ENCODE measurements at regions not wholly inside any gene's neighbourhood (a gene's known extent, or its start where the extent isn't known, plus 50 kb on each side); places are given as distances from the start of the nearest gene placed in this dataset.

- no TSS peak for BruUV-seq (replicated peaks)
- CTCF ChIA-PET: interaction anchor here (1.2 kb wide), 1 partner anchor 83 kb away, joined by 4 read pairs; no protein-coding TSS in a partner anchor
- Histone ChIP-seq H3K9ac (ENCODE audit: low read length) (no peak overlapping the region), H2AFZ (ENCODE audit: low read depth, low read length, poor library complexity, severe bottlenecking) (no peak overlapping the region), H3K4me3 (replicated peaks in 1 of 2; ENCODE audit: low read depth in 1 of 2, low read length in 2 of 2) (no peak overlapping the region), H3K9me3 (ENCODE audit: control insufficient read depth in 1 of 2, insufficient read depth in 1 of 2, low read depth in 1 of 2, low read length in 2 of 2) (no peaks in the 10 kb centered on the region), H4K20me1 (ENCODE audit: insufficient read depth) (no peaks in the 10 kb centered on the region), H3K79me2 (ENCODE audit: insufficient read depth, low read length) (no peaks in the 10 kb centered on the region), H3K36me3 (ENCODE audit: control insufficient read depth in 1 of 2, insufficient read depth in 2 of 2, low read length in 2 of 2) (no peaks in the 10 kb centered on the region), H3K27me3 (ENCODE audit: insufficient read depth, low read length) (no peaks in the 10 kb centered on the region), H3K9me2 (ENCODE audit: insufficient read depth) (no peaks in the 10 kb centered on the region), H3K27ac (ENCODE audit: low read depth, low read length) (no peak overlapping the region), H3K4me1 (ENCODE audit: control insufficient read depth in 1 of 2, insufficient read depth in 2 of 2, low read length in 2 of 2) (peaks cover 2 to 4% of the 10 kb centered on the region in 2 experiments; a peak in 3 of 4 replicates), H3K4me2 (ENCODE audit: low read length) (no peak overlapping the region)
- no peak for ATAC-seq
- no peak for DNase-seq (ENCODE audit: low read depth, low spot score)
- POLR2A ChIA-PET: no interaction called here
- intact Hi-C loops (cut with micrococcal nuclease): no loop called here
- TF ChIP-seq ZBTB33 (IDR thresholded peaks at IDR 0.05; ENCODE audit: extremely low read depth, insufficient replicate concordance, low read length) (no peak), ZNF274 (IDR thresholded peaks at IDR 0.05; ENCODE audit: low read depth, low read length) (no peak), YY1 (IDR thresholded peaks at IDR 0.05; ENCODE audit: extremely low read depth, insufficient replicate concordance, low read depth, low read length) (no peak), EZH2phosphoT487 (IDR thresholded peaks at IDR 0.05; ENCODE audit: borderline replicate concordance) (no peak), RAD21 (IDR thresholded peaks at IDR 0.05; ENCODE audit: low read depth) (no peak), EZH2 (IDR thresholded peaks at IDR 0.05) (no peak), POLR2A (IDR thresholded peaks at IDR 0.05; ENCODE audit: borderline replicate concordance, extremely low read depth, insufficient read depth, insufficient read length) (no peak), SIN3A (IDR thresholded peaks at IDR 0.05; ENCODE audit: low read depth) (no peak), CBX3 (IDR thresholded peaks at IDR 0.05; ENCODE audit: low read depth) (no peak), TCF7L2 (IDR thresholded peaks at IDR 0.05; ENCODE audit: borderline replicate concordance, extremely low read depth, insufficient read depth, insufficient read length) (no peak), JUND (IDR thresholded peaks at IDR 0.05) (no peak), EGR1 (IDR thresholded peaks at IDR 0.05; ENCODE audit: low read depth) (no peak)
- TF ChIP-seq, protein P1, sequence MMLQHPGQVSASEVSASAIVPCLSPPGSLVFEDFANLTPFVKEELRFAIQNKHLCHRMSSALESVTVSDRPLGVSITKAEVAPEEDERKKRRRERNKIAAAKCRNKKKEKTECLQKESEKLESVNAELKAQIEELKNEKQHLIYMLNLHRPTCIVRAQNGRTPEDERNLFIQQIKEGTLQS (IDR thresholded peaks at IDR 0.05): no peak
- RAD21 ChIA-PET (ENCODE audit: low non-redundant PET in 1 of 2, low total read pairs in 2 of 2, uncharacterized antibody in 2 of 2, unreplicated experiment in 2 of 2): no interaction called here
Observed at GRCh38 chr7:142362349-142362748, 104.5 kb upstream of the PRSS58 start.

All from HCT116 (cell line).